Glutamatergic neuron (in vitro differentiated cells): ENCODE measurements at regions not wholly inside any gene's neighbourhood (a gene's known extent, or its start where the extent isn't known, plus 50 kb on each side); places are given as distances from the start of the nearest gene placed in this dataset.

Experiments used
- DNase-seq: peaks from one replicate; pipeline ENCODE4 v3.0.0; 2022
- H3K27ac Mint-ChIP-seq: one replicate; pipeline ENCODE4 v1.8.0; 2020; ENCODE audit warnings: mild to moderate bottlenecking, mixed read lengths, inconsistent platforms; ENCODE audit not compliant: unreplicated experiment
- H3K27me3 Mint-ChIP-seq: one replicate; pipeline ENCODE4 v1.8.0; 2020; ENCODE audit warnings: mild to moderate bottlenecking, moderate library complexity, mixed read lengths, inconsistent platforms; ENCODE audit not compliant: unreplicated experiment
- H3K36me3 Mint-ChIP-seq: one replicate; pipeline ENCODE4 v1.8.0; 2020; ENCODE audit warnings: mild to moderate bottlenecking, mixed read lengths, inconsistent platforms; ENCODE audit not compliant: unreplicated experiment
- H3K4me1 Mint-ChIP-seq: one replicate; pipeline ENCODE4 v1.8.0; 2020; ENCODE audit warnings: mild to moderate bottlenecking, low read depth, mixed read lengths, inconsistent platforms; ENCODE audit not compliant: unreplicated experiment
- H3K4me3 Mint-ChIP-seq: one replicate; pipeline ENCODE4 v1.8.0; 2020; ENCODE audit warnings: mild to moderate bottlenecking, mixed read lengths, inconsistent platforms; ENCODE audit not compliant: unreplicated experiment
- H3K9me3 Mint-ChIP-seq: one replicate; pipeline ENCODE4 v1.8.0; 2020; ENCODE audit warnings: mild to moderate bottlenecking, moderate library complexity, mixed read lengths, inconsistent platforms; ENCODE audit not compliant: unreplicated experiment
- TF ChIP-seq, protein P1 (sequence below): fragments of 200-600 bp; sonication (generic); IDR thresholded peaks from one replicate; pipeline ENCODE4 v1.5.0; 2021; ENCODE audit not compliant: partially characterized antibody, unreplicated experiment

DNA sequence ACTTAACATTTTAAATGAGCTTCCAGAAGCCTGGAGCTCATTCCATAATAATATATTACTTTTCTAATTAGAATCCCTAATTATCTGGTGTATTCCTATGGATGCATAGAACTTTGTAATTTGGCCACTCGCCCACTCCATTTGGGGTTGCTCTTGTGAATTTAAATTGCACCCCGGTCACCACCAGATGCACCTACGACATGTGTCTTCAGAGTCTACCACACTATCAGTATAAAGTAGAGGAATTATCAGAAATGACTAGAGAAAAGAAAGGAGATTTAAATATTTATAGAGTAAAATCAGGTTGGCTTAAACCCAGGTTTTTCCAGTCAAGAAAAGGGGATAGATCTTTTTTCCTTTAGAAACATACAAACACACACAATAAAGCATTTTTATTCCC lies 145.8 kb upstream of the DCN start:
- H3K9me3 Mint-ChIP-seq = peaks cover 4% of the 10 kb centered on the region
- peaks cover 12% of the 10 kb centered on the region for H3K4me1 Mint-ChIP-seq
- DNase-seq = no peak
- no peaks in the 10 kb centered on the region for H3K36me3 Mint-ChIP-seq
- TF ChIP-seq, protein P1, sequence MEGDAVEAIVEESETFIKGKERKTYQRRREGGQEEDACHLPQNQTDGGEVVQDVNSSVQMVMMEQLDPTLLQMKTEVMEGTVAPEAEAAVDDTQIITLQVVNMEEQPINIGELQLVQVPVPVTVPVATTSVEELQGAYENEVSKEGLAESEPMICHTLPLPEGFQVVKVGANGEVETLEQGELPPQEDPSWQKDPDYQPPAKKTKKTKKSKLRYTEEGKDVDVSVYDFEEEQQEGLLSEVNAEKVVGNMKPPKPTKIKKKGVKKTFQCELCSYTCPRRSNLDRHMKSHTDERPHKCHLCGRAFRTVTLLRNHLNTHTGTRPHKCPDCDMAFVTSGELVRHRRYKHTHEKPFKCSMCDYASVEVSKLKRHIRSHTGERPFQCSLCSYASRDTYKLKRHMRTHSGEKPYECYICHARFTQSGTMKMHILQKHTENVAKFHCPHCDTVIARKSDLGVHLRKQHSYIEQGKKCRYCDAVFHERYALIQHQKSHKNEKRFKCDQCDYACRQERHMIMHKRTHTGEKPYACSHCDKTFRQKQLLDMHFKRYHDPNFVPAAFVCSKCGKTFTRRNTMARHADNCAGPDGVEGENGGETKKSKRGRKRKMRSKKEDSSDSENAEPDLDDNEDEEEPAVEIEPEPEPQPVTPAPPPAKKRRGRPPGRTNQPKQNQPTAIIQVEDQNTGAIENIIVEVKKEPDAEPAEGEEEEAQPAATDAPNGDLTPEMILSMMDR = no peak
- H3K27ac Mint-ChIP-seq = no peak overlapping the region
- no peak overlapping the region for H3K4me3 Mint-ChIP-seq
- H3K27me3 Mint-ChIP-seq = peaks cover 4% of the 10 kb centered on the region

DNA sequence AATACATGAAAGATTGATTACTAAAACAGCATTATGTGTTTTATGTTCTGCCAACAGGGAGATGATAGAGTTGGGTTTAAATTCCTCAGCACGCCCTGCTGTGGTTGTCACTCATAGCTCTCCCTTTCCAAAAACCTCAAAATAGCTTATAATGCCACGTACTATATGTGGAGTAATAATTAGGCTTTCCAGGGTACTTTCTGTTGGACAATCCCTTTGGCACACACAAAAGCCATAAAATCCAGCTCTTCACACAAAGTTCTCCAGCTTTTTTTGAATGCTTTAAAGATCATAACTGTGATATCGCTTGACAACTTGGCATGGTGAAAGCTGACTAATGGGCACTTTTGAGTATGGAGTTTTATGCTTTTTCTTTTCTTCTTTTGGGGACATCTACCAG lies 145.3 kb upstream of the DCN start:
- Mint-ChIP-seq H3K4me1 (peaks cover 8% of the 10 kb centered on the region), H3K36me3 (no peaks in the 10 kb centered on the region), H3K27ac (no peak overlapping the region)

DNA sequence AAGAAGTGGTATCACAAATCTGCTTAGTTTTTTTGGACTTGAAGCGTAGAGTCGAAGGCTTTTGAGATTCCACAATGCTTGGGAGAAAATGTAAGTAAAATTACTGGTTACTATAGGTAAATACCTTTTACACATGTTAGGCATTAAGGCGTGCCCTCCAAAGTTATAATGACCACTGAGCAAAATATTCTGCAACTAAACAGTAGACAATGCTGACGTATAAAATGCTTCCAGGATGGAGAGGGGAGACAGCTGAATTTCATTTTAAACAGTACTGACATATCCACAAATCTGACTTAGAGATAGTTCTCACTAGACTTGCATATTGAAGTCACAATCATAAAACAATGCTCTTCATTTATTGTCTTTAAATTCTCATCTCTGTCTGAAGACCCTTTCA lies 144.5 kb upstream of the DCN start:
- TF ChIP-seq, protein P1 = no peak
- DNase-seq = no peak
- Mint-ChIP-seq H3K27ac (no peak overlapping the region), H3K36me3 (no peaks in the 10 kb centered on the region), H3K4me1 (peaks cover 6% of the 10 kb centered on the region), H3K9me3 (peaks cover 4% of the 10 kb centered on the region), H3K4me3 (no peak overlapping the region), H3K27me3 (peaks cover 4% of the 10 kb centered on the region)

More for the DNA sequence above, 145.3 kb upstream of the DCN start:
- Mint-ChIP-seq H3K9me3 (peaks cover 4% of the 10 kb centered on the region), H3K27me3 (peaks cover 4% of the 10 kb centered on the region), H3K4me3 (no peak overlapping the region)
- DNase-seq = no peak
- TF ChIP-seq, protein P1 = no peak

DNA sequence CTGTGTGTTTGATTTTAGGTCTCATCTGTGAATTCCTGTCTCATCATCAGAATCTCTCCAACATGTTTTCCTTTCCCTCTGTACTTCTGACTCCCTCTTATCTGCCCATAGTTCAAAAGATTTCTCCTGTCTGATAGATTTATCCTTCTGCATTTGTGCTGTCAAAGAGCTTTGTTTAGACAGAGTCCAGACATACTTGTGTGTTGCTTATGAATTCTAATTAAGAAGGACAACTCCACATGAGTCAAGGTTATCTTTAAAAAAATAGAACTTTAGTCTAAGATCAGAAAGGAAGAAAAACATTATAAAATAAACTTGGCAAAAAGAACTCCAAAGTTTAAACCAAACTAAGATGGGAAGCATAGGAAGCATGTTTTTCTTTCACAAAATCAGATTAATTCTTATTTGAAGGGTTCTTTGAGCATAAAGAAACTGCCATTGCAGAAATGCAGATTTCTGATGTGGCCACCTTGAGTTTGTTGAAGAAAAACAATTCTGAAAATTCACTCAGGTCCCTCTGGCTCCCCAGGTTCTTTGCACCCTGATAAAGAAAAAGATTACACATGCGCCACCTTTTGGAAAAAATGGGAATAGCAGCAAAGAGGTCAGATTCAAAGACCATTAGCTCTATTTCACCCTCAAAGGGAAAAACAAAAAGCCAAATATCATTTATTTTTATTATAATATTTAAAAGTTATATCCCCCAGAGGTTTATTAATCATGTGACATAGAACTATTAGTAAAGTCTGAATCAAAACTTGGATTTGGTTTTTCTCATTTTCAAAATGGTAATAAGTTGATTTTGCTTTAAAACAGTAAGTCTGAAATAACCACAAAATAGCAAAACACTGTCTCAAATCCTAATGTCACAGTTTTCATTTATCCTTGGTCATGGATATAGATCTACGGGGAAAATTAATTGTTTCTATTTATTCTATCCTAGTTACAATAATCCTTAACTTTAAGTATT lies 143.7 kb upstream of the DCN start:
- H3K27me3 Mint-ChIP-seq = peaks cover 1% of the 10 kb centered on the region
- no peak for DNase-seq
- no peak overlapping the region for H3K4me3 Mint-ChIP-seq
- peaks cover 1% of the 10 kb centered on the region for H3K9me3 Mint-ChIP-seq
- no peaks in the 10 kb centered on the region for H3K36me3 Mint-ChIP-seq
- peaks cover 1% of the 10 kb centered on the region for H3K4me1 Mint-ChIP-seq
- TF ChIP-seq, protein P1 = peak; percentile 94
- H3K27ac Mint-ChIP-seq = no peak overlapping the region

DNA sequence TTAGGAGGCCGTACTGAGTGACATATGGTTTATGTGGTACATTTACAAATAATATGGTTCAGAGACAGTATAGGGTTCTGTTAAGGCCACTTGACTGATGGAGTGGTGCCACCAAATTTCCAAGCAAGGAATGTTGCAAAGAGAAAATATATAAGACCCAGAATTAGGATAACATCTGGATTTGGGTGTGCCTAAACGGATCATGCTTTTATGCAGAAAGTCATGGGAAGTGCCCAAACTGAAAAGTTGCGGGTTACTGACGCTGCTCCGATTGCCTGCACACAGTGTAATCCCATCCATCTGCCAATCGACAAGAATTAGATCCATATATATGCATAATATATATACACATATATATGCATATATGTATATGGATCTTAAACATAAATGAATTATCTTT lies 138.4 kb upstream of the DCN start:
- Mint-ChIP-seq H3K27me3 (no peaks in the 10 kb centered on the region), H3K9me3 (no peaks in the 10 kb centered on the region), H3K27ac (no peak overlapping the region), H3K4me3 (no peak overlapping the region), H3K4me1 (no peaks in the 10 kb centered on the region), H3K36me3 (no peaks in the 10 kb centered on the region)
- TF ChIP-seq, protein P1 = no peak
- no peak for DNase-seq
